Erythroblast (primary cell): ENCODE measurements at regions not wholly inside any gene's neighbourhood (a gene's known extent, or its start where the extent isn't known, plus 50 kb on each side); places are given as distances from the start of the nearest gene placed in this dataset.

ENCODE experiments used
- GATA1 ChIP-seq: IDR thresholded peaks from 2 replicates; pipeline ENCODE4 v1.6.1; 2011; ENCODE audit warnings: low read depth, mild to moderate bottlenecking, control low read depth, low read length, moderate library complexity
- POLR2A ChIP-seq: IDR thresholded peaks from 2 replicates; pipeline ENCODE4 v1.6.1; 2011; ENCODE audit warnings: mild to moderate bottlenecking, low read length

DNA sequence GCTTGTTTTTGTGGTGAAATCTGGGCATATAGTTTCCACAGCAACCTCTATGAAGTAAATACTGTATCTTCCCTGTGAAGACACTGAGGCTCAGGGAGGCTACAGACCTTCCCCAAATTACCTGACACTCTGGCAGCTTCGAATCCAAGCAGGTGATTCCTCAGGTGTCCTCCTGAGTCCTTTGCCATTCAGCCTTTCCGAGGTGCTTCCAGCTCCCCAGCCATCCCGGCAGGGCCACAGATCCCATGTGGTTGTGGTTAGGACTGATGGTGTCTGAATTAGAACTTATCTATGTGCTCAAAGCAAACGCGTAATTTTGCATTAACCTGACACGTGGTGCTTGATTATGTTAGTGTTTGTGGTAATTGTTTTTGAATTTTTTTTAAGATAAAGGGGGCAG, 785.6 kb downstream of the BRD1 start:
- no peak for TF ChIP-seq POLR2A
- no peak for TF ChIP-seq GATA1
